Stomach (tissue), 8 donors: ENCODE measurements at regions not wholly inside any gene's neighbourhood (a gene's known extent, or its start where the extent isn't known, plus 50 kb on each side); places are given as distances from the start of the nearest gene placed in this dataset.
A peak's percentile ranks its signal among the peaks of the same experiment; 100 is the strongest.

Experiments
- DNase-seq, 2 donors: peaks; one replicate each; pipeline versions ENCODE4 v3.0.0 to v3.0.0-alpha.2; 2013 to 2019
- H3K27ac ChIP-seq, 5 donors: fragments of 200-600 bp in 4 of 5; sonication (generic) in 4 of 5; one replicate each; pipeline ENCODE4 v1.5.1; 2013 to 2019; ENCODE audit warnings: mild to moderate bottlenecking in 1 of 5, moderate library complexity in 1 of 5
- H3K27me3 ChIP-seq, 3 donors: fragments of 200-600 bp; sonication (generic); one replicate each; pipeline ENCODE4 v1.5.1; 2017 to 2019; ENCODE audit warnings: mixed run types in 1 of 3
- H3K36me3 ChIP-seq, 4 donors: fragments of 200-600 bp; sonication (generic); 1 replicate in 3 of 4; 2 replicates in 1 of 4; pipeline ENCODE4 v1.5.1; 2016 to 2019
- H3K4me1 ChIP-seq, 4 donors: fragments of 200-600 bp; sonication (generic); one replicate each; pipeline ENCODE4 v1.5.1; 2016 to 2019
- H3K4me3 ChIP-seq, 4 donors: fragments of 200-600 bp; sonication (generic) in 3 of 4; one replicate each; pipeline ENCODE4 v1.5.1; 2016 to 2019; ENCODE audit warnings: mild to moderate bottlenecking in 1 of 4
- H3K9me3 ChIP-seq, 4 donors: fragments of 200-600 bp; sonication (generic); one replicate each; pipeline ENCODE4 v1.5.1; 2016 to 2019
- CTCF ChIP-seq, 7 experiments: fragments of 450-650 bp in 4 of 7; fragments of 200-600 bp in 3 of 7; sonication (generic) in 3 of 7; IDR thresholded peaks; one replicate each; pipeline ENCODE4 v1.5.1; 2016 to 2019; ENCODE audit warnings: antibody characterized with exemption in 7 of 7, control low read depth in 2 of 7, mild to moderate bottlenecking in 1 of 7
- EP300 ChIP-seq: sonication (generic); formaldehyde crosslinking; IDR thresholded peaks from one replicate; pipeline ENCODE4 v1.6.1; 2017; ENCODE audit warnings: antibody characterized with exemption
- POLR2A ChIP-seq, 4 donors: fragments of 450-650 bp; IDR thresholded peaks; one replicate each; pipeline ENCODE4 v1.6.1; 2016; ENCODE audit warnings: antibody characterized with exemption in 4 of 4, control low read depth in 2 of 4, mild to moderate bottlenecking in 1 of 4, moderate library complexity in 1 of 4
- POLR2AphosphoS5 ChIP-seq, 3 donors: sonication (generic); formaldehyde crosslinking; IDR thresholded peaks; one replicate each; pipeline ENCODE4 v1.6.1; 2016; ENCODE audit warnings: antibody characterized with exemption in 3 of 3
- WGBS, 5 donors: extraction: QIAGEN DNeasy Blood & Tissue Kit in 3 of 5; methylation state at CpG; one replicate each; pipeline versions ENCODE4 v1.1.5 to v1.1.7; 2013 to 2018; 5-methylcytosine and 5-hydroxymethylcytosine counted together
- intact Hi-C: fragments of 100-400 bp; cut with DNase I; formaldehyde crosslinking; loops from one replicate; pipeline ENCODE4 v1.15.1; 2023; ENCODE audit warnings: low total_unique reads
- donor health status: healthy with polysubstance abuse.
- donor health status: Bipolar disorder and iron deficiency.
- donor health status: healthy.

- intact Hi-C loops: no loop called here
- H3K27ac ChIP-seq: no peak overlapping the region
- no peak for DNase-seq
- H3K4me1 ChIP-seq: no peaks in the 10 kb centered on the region
- no peaks in the 10 kb centered on the region for H3K9me3 ChIP-seq
- H3K27me3 ChIP-seq: no peaks in the 10 kb centered on the region
- H3K36me3 ChIP-seq: no peaks in the 10 kb centered on the region
- WGBS, 5 donors: 35 to 51% (median 39%) methylated on average over 4 of the region's 4 CpGs
- TF ChIP-seq POLR2A (IDR thresholded peaks at IDR 0.05): no peak
- no peak for TF ChIP-seq EP300
- no peak for TF ChIP-seq CTCF (IDR thresholded peaks at IDR 0.05)
- no peak for TF ChIP-seq POLR2AphosphoS5 (IDR thresholded peaks at IDR 0.05)
- no peak overlapping the region for H3K4me3 ChIP-seq
These were observed 124.1 kb downstream of the CBLN4 start for GRCh38 chr20:55881204-55881603.

GRCh38 chr20:55880361-55880760 is 125.0 kb downstream of the CBLN4 start:
- Histone ChIP-seq H3K9me3 (no peaks in the 10 kb centered on the region), H3K27me3 (no peaks in the 10 kb centered on the region), H3K4me3 (no peak overlapping the region), H3K27ac (no peak overlapping the region), H3K36me3 (no peaks in the 10 kb centered on the region), H3K4me1 (no peaks in the 10 kb centered on the region)
- peak in 1 of 2 donors; percentile 26 for DNase-seq
- 57 to 79% (median 72%) methylated on average over 4 of the region's 4 CpGs for WGBS, 5 donors
- TF ChIP-seq POLR2AphosphoS5 (IDR thresholded peaks at IDR 0.05): no peak
- no peak for TF ChIP-seq POLR2A (IDR thresholded peaks at IDR 0.05)
- no peak for TF ChIP-seq CTCF (IDR thresholded peaks at IDR 0.05)
- no peak for TF ChIP-seq EP300
- intact Hi-C loops: no loop called here

GRCh38 chr20:55855052-55855451 is 150.3 kb downstream of the CBLN4 start:
- H3K4me1 ChIP-seq: no peaks in the 10 kb centered on the region
- H3K9me3 ChIP-seq: no peaks in the 10 kb centered on the region
- DNase-seq: no peak
- TF ChIP-seq EP300: no peak
- no peak for TF ChIP-seq CTCF (IDR thresholded peaks at IDR 0.05)
- TF ChIP-seq POLR2AphosphoS5 (IDR thresholded peaks at IDR 0.05): no peak
- no peak for TF ChIP-seq POLR2A (IDR thresholded peaks at IDR 0.05)
- no peaks in the 10 kb centered on the region for H3K27me3 ChIP-seq
- H3K27ac ChIP-seq: no peak overlapping the region
- WGBS, 5 donors: 71 to 91% (median 83%) methylated on average over 1 of the region's 1 CpG
- H3K4me3 ChIP-seq: no peak overlapping the region
- no peaks in the 10 kb centered on the region for H3K36me3 ChIP-seq
- intact Hi-C loops: no loop called here

GRCh38 chr20:55830121-55830827 is 175.0 kb downstream of the CBLN4 start:
- Histone ChIP-seq H3K4me3 (no peak overlapping the region), H3K4me1 (no peaks in the 10 kb centered on the region), H3K9me3 (peaks cover 0 to 13% (median 0%) of the 10 kb centered on the region in 4 donors), H3K36me3 (no peaks in the 10 kb centered on the region), H3K27ac (no peak overlapping the region), H3K27me3 (no peaks in the 10 kb centered on the region)
- TF ChIP-seq CTCF (IDR thresholded peaks at IDR 0.05) (no peak), POLR2AphosphoS5 (IDR thresholded peaks at IDR 0.05) (no peak), EP300 (no peak)
- 61 to 70% (median 64%) methylated on average over 4 of the region's 4 CpGs for WGBS, 5 donors
- peak in 1 of 2 donors; percentile 3 for DNase-seq
- intact Hi-C loops: no loop called here
